ENCODE measurements at regions not wholly inside any gene's neighbourhood (a gene's known extent, or its start where the extent isn't known, plus 50 kb on each side); places are given as distances from the start of the nearest gene placed in this dataset.

DNA sequence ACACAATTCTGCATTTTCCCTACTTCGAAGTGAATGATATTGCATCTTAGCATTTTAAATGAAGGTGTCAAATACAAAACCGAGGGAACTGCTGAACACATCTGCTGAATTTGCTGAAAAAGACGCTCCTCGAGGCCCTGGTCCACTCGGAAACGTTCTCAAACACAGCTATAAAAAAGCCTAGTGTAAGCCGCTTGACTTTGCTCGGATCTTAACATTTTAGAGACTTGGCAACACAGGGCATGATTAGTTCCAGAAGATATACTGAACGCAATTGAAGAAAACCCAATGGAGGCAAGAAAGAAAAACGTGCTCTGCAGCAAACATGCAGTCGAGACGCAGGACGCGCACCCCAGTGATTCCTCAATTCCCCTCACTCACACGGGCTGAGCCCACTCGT lies 506.4 kb upstream of the AMELY start:
- TF ChIP-seq, protein P1, sequence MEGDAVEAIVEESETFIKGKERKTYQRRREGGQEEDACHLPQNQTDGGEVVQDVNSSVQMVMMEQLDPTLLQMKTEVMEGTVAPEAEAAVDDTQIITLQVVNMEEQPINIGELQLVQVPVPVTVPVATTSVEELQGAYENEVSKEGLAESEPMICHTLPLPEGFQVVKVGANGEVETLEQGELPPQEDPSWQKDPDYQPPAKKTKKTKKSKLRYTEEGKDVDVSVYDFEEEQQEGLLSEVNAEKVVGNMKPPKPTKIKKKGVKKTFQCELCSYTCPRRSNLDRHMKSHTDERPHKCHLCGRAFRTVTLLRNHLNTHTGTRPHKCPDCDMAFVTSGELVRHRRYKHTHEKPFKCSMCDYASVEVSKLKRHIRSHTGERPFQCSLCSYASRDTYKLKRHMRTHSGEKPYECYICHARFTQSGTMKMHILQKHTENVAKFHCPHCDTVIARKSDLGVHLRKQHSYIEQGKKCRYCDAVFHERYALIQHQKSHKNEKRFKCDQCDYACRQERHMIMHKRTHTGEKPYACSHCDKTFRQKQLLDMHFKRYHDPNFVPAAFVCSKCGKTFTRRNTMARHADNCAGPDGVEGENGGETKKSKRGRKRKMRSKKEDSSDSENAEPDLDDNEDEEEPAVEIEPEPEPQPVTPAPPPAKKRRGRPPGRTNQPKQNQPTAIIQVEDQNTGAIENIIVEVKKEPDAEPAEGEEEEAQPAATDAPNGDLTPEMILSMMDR (IDR thresholded peaks at IDR 0.05): no peak
- no peak for TF ChIP-seq EP300 (IDR thresholded peaks at IDR 0.05)
- TF ChIP-seq POLR2A (IDR thresholded peaks at IDR 0.05): no peak

All from ovary (tissue), 3 donors.